GM18870 (cell line): ENCODE measurements at regions not wholly inside any gene's neighbourhood (a gene's known extent, or its start where the extent isn't known, plus 50 kb on each side); places are given as distances from the start of the nearest gene placed in this dataset.

ENCODE experiments used
- ATAC-seq: cut with Tn5 transposase; IDR thresholded peaks from one replicate; pipeline ENCODE4 v1.9.1; 2021; ENCODE audit warnings: moderate library complexity; ENCODE audit not compliant: unreplicated experiment

GRCh38 chr2:181185421-181185820 is 205.0 kb downstream of the UBE2E3 start:
- ATAC-seq, result no peak

GRCh38 chr2:181185948-181186347 is 205.5 kb downstream of the UBE2E3 start:
- no peak for ATAC-seq

GRCh38 chr2:181188605-181189004 is 208.2 kb downstream of the UBE2E3 start:
- ATAC-seq, result no peak

GRCh38 chr2:181189951-181190350 is 209.5 kb downstream of the UBE2E3 start:
- no peak for ATAC-seq

DNA sequence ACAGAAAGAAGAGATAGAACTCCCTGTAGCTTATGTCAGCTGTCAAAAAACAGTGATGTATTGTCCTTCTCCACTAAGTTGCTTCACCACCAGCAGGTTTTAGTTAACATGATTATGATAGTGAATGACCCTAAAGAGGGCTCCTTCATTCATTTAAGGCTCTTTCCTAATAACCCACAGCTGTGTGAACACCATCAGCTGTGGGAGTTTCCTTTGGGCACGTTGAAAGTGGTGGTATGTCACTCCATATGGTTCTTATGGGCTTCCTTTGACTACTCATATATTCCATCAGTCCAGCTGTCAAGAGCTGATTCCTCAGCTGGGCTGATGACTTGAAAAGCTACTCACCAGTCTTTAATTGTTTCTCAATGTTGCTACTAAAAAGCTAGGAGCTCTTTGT is 210.3 kb downstream of the UBE2E3 start:
- ATAC-seq, result no peak

DNA sequence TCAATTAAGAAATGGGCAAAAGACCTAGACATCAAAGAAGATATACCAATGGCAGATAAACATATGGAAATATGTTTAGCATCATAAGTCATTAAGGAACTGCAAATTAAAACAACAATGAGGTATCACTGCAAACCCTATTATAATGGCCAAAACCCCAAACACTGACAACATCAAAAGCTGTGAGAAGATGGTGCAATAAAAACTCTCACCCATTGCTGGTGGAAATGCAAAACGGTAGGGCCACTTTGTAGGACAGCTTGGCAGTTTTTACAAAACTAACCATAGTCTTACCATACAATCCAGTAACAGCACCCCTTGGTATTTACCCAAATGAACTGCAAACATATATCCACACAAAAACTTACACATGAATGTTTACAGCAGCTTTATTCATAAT is 213.1 kb downstream of the UBE2E3 start:
- no peak for ATAC-seq

DNA sequence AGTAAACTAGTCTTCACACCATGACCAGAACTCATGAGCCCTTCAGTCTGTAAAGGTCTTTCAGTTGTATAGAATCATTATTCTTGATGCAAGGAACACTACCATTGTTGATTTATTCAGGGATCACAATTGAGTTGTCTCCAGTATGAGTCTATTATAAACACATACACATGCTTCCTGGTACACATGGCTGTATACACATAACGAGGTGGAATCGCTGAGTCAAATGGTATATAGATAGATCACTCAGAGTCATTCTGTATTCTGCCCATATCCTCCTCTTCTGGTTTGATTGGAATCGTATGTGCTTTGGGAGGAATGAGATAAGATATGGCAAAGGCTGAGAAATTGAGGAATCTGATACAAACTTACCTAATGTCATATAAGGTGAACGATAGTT is 216.0 kb downstream of the UBE2E3 start:
- no peak for ATAC-seq

GRCh38 chr2:181197140-181197760 is 216.8 kb downstream of the UBE2E3 start:
- ATAC-seq, result no peak

DNA sequence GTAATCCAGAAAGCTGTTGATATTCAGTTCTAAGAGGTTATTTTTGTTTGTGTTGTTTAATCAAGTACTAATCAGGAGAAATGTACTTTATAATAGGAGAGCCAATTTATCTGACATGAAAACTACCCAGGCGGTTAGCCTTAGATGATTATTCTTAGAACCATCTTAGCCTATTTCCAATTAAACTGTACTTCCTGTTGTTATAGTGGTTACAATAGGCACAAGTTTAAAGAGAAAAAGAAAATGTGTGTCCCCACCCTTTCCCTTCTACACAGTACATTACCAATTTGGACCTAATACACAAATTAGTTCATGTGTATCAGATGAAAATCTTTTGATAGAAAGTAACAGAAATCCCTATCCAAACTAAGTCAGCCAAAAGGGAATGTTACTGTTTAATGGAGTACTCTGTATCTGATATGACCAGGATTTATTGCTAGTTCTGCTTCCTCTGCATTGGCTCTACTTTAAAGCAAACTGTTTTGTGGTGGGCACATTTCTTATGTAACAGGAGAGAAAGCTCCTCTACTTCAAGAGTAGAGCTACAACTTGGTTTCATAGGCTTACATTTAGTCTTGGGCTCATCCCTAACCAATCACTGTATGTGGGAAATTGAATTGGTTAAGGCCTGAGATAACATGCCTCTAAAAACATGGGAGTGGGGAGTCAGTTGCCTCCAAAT is 217.9 kb downstream of the UBE2E3 start:
- no peak for ATAC-seq

DNA sequence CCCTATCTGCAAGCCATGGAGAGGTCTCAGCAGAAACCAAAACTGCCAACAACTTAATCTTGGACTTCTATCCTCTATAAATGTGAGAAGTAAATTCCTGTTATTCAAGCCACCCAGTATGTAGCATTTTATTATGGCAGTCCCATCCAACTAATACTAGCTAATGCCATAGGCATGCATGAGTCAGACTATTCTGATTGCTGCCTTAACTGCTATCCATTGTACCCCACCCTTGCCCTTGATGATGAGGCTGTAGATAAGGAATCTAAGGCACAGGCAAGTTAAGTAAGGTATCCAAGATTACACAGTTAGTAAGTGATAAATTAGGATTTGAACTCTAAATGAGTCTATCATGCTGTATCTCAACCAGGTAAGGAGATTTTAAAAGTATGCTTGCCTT is 223.0 kb downstream of the UBE2E3 start:
- ATAC-seq, result no peak

DNA sequence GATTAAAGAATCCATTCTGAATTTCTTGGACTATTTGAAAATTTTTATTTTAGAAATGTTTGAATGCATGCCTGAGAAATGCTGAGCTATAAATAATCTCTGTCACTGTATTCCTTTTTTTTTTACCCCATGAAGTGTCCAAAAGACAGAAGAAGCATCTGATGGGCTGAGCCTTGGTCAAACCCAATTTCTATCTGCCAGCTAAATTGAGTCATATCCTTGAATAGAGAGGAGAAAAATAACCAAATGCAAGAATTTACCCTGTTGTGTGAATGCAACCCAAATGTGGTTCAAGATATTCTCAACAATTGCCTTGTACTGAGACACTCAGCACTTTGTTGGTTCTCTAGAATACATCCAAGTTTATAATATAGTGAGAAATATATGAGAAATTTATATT is 223.5 kb downstream of the UBE2E3 start:
- ATAC-seq, result no peak

GRCh38 chr2:181218401-181218821 is 238.0 kb downstream of the UBE2E3 start:
- ATAC-seq, result no peak

- ATAC-seq, result no peak
Measured at GRCh38 chr2:181223234-181223633, 234.0 kb upstream of the ITGA4 start.

DNA sequence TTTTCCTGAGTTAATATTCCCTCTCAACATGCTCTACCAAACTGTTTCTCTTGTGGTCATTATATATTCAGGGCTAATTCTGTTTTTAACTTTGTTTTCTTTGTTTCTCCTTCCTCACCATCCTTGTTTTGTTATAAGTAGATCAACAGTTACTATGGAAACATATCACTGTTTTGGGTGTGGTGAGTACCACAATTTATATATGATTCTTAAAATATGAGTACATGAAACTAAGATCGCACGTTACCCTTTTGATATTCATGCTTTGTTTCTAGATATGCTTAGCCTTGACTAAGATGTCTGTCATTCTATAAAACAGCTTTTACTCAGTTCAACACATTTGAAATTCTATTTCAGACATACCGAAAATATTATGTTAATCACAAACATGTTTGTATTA is 232.3 kb upstream of the ITGA4 start:
- ATAC-seq, result no peak

- no peak for ATAC-seq
Measured at GRCh38 chr2:181228661-181229060, 228.5 kb upstream of the ITGA4 start.

GRCh38 chr2:181231151-181231550 is 226.0 kb upstream of the ITGA4 start:
- no peak for ATAC-seq

DNA sequence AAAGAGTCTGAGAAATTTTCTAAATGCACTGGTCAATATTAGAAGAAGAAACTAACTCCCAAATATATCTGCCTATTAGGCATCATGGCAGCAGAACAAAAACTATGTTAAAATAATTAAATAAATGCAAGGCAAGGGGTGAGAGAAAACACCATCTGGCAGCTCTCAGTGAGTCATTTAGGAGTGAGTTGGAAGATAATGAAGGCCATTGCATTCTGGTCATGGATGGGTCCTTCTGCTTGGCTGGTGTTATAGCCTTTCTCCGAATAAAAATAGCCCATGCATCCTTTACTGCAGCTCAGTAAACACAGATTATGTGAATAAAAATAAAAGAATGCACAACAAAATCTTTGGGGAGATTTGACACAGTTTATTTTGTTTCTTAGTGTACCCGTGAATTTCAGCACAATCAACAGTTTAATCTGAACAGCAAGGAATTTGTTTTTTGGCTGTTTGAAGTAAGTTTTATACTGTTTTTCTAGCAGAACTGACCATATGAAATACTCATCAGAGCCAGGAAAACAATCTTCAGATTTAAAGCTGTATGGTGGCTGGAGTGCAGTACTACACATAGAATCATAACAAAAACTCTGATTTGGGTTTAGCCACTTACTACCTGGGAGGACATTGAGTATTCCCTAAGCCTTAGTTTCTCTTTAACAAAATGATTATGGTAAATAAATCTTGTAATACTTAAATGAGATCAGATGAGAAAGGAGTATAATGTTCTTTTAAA is 225.1 kb upstream of the ITGA4 start:
- ATAC-seq, result no peak

DNA sequence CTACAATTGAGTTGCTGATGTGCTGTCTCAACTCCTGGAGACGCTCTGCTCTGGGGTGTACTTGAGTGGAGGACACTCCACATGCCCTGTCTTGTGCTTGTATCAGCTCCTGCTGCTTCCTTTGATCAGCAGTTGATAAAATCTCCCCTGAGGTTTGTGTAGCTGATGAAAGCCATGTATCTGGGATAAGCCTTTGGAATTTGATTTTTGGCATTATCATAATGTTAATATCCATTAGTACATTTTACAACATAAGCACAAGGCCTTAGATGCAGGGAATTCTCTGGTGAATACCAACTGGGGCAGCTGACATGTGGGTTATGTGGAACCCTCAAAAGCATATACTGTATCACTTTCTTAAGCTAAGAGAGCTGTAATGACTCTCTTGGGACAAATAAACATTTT is 222.7 kb upstream of the ITGA4 start:
- no peak for ATAC-seq

DNA sequence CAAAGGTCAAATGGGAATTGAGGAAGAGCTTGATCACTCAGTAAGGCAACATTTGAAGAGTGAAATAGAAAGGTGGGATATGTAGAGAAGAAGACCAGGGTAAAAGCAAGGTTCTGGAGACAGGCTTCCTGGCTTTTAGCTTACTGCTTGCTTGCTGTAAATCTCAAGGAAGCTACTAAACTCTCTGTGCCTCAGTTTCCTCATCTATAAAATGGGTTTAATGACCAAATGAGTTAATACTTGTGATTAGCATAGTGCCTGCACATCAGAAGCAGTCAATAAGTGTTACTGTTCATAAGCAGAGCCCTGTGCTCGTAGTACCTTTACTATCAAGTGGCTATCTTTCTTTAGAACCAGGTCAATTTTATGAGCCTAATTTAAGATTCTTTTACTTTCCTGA is 222.2 kb upstream of the ITGA4 start:
- no peak for ATAC-seq

DNA sequence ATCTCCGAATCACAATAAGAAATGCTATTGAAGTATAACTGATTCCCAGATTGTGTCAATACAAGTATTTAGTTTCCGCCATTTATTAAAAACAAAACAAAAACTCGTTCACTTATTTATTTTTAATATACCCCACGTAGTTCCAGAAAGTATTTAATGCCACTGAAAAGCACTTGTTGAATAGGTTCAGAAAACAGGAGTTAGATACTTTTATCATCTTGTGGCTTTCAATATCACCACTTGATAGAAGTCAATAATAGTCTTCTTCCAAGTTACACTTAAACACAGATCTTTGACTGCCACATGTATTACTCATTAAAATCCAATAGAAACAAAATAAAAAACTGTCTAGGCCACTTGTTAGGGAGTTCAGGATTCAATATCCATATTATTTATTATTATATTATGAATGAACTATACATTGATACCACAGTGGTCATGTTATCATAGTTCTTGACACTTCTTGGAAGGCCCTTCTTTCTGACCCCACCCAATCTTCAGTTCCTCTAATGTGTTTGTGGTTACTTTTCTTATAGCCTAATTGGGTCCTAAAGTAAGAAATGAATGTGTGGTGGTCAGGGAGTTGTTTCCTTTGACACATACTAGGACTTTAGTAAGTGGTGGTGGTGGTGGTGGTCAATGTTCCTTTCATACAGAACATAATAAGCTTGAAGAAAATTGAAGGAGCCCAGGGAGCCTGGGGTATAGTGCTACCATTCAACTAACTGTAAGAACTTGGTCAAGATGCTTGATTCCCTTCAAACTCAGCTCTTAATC is 221.3 kb upstream of the ITGA4 start:
- peak; percentile 97 for ATAC-seq

GRCh38 chr2:181239201-181239799 is 217.9 kb upstream of the ITGA4 start:
- ATAC-seq, result no peak
